ENCODE measurements at regions not wholly inside any gene's neighbourhood (a gene's known extent, or its start where the extent isn't known, plus 50 kb on each side); places are given as distances from the start of the nearest gene placed in this dataset.
"Not testable (repeated sequence)": the region's sequence is repeated elsewhere in the genome, so short reads cannot be mapped to it uniquely, and the experiment has no call there.

- not testable (repeated sequence) for TF ChIP-seq TAF1 (conservative IDR thresholded peaks at IDR 0.05); CTCF (IDR thresholded peaks at IDR 0.05; ENCODE audit: low read depth, low read length, missing input control); REST (IDR thresholded peaks at IDR 0.05); ZBTB33 (IDR thresholded peaks at IDR 0.05); SP1 (IDR thresholded peaks at IDR 0.05); YY1 (IDR thresholded peaks at IDR 0.05)
These were observed 51.3 kb upstream of the CASK start for GRCh38 chrX:41974677-41975076.
